A549 (cell line): ENCODE measurements at regions not wholly inside any gene's neighbourhood (a gene's known extent, or its start where the extent isn't known, plus 50 kb on each side); places are given as distances from the start of the nearest gene placed in this dataset.

Source experiments
- ATAC-seq, 2 experiments: fragments of 200-7000 bp in 1 of 2; fragments of >200 bp in 1 of 2; cut with Nextera tagmentation in 1 of 2; cut with Tn5 transposase in 1 of 2; 3 replicates each; pipeline versions ENCODE4 v1.8.0 to v1.9.1; 2018 to 2020; ENCODE audit warnings: mild to moderate bottlenecking in 1 of 2, moderate library complexity in 1 of 2
- CTCF ChIA-PET: fragments of 300-600 bp; sonication (Branson Sonifier 250); formaldehyde crosslinking; extraction: SDS; loops from one replicate; lab custom pipeline; 2021; ENCODE audit warnings: antibody characterized with exemption, inconsistent platforms; lab: Yijun Ruan, JAX
- POLR2A ChIA-PET: fragments of 350-600 bp; formaldehyde crosslinking; extraction: SDS; loops from one replicate; lab custom pipeline; 2021; ENCODE audit warnings: antibody characterized with exemption, inconsistent platforms; lab: Yijun Ruan, JAX
- DNase-seq, 2 experiments: peaks; one replicate each; pipeline versions ENCODE4 v3.0.0 to v3.0.0-alpha.2; 2011 to 2016; ENCODE audit warnings: low read depth in 1 of 2, low spot score in 1 of 2
- FAIRE-seq: peaks from 2 replicates; lab custom pipeline; 2011; peaks lifted over from hg19 to GRCh38; lab: Jason Lieb, UNC
- H3K27ac ChIP-seq, 2 experiments: fragments of >200 bp; sonication (Bioruptor Twin); formaldehyde crosslinking; 3 replicates each; pipeline ENCODE4 v1.5.1; 2016 to 2017
- H3K4me1 ChIP-seq: fragments of >200 bp; sonication (Bioruptor Twin); formaldehyde crosslinking; 3 replicates; pipeline ENCODE4 v1.6.1; 2016
- H3K4me2 ChIP-seq: fragments of >200 bp; sonication (Bioruptor Twin); formaldehyde crosslinking; 3 replicates; pipeline ENCODE4 v1.6.1; 2016
- H3K4me3 ChIP-seq: fragments of >200 bp; sonication (Bioruptor Twin); formaldehyde crosslinking; 3 replicates; pipeline ENCODE4 v1.5.1; 2016
- H3K9me3 ChIP-seq: fragments of >200 bp; sonication (Bioruptor Twin); formaldehyde crosslinking; 3 replicates; pipeline ENCODE4 v1.6.1; 2016
- CBX8 ChIP-seq: fragments of 200-600 bp; sonication (generic); IDR thresholded peaks from 2 replicates; pipeline ENCODE4 v1.6.1; 2016
- CEBPB ChIP-seq, 2 experiments: fragments of >200 bp in 1 of 2; sonication (Bioruptor Twin) in 1 of 2; formaldehyde crosslinking in 1 of 2; IDR thresholded peaks; 2 replicates each; pipeline ENCODE4 v1.6.1; 2012 to 2016
- CTCF ChIP-seq: fragments of >200 bp; sonication (Bioruptor Twin); formaldehyde crosslinking; IDR thresholded peaks from 3 replicates; pipeline ENCODE4 v1.5.1; 2016
- EHF ChIP-seq: fragments of 250-450 bp; sonication (Bioruptor Pico); IDR thresholded peaks from 2 replicates; pipeline ENCODE4 v1.5.0; 2020; ENCODE audit warnings: mild to moderate bottlenecking
- FOSB ChIP-seq: fragments of 250-450 bp; sonication (Bioruptor Pico); IDR thresholded peaks from 2 replicates; pipeline ENCODE4 v1.5.0; 2020; ENCODE audit warnings: mild to moderate bottlenecking, moderate library complexity
- FOSL2 ChIP-seq, 2 experiments: fragments of 450-650 bp in 1 of 2; fragments of >200 bp in 1 of 2; sonication (Bioruptor Twin) in 1 of 2; formaldehyde crosslinking; IDR thresholded peaks; 2 replicates each; pipeline versions ENCODE4 v1.5.0 to v1.6.1; 2016 to 2020; ENCODE audit warnings: mild to moderate bottlenecking in 1 of 2, moderate library complexity in 1 of 2
- GATA3 ChIP-seq: IDR thresholded peaks from 2 replicates; pipeline ENCODE4 v1.6.1; 2012; ENCODE audit warnings: borderline replicate concordance
- HDAC2 ChIP-seq: fragments of 200-600 bp; sonication (generic); IDR thresholded peaks from 2 replicates; pipeline ENCODE4 v1.6.1; 2016
- HES2 ChIP-seq: fragments of >200 bp; sonication (Bioruptor Twin); formaldehyde crosslinking; IDR thresholded peaks from 2 replicates; pipeline ENCODE4 v1.6.1; 2016
- HOXB5 ChIP-seq: fragments of 250-450 bp; sonication (Bioruptor Pico); IDR thresholded peaks from 2 replicates; pipeline ENCODE4 v1.5.0; 2020; ENCODE audit warnings: mild to moderate bottlenecking, moderate library complexity
- KDM1A ChIP-seq: fragments of 200-600 bp; sonication (generic); IDR thresholded peaks from 2 replicates; pipeline ENCODE4 v1.6.1; 2016; ENCODE audit warnings: low read depth, mild to moderate bottlenecking
- MAFK ChIP-seq: fragments of 450-650 bp; IDR thresholded peaks from 2 replicates; pipeline ENCODE4 v1.6.1; 2014; ENCODE audit not compliant: partially characterized antibody
- NFE2L2 ChIP-seq: fragments of 150-350 bp; conservative IDR thresholded peaks from 2 replicates; pipeline ENCODE4 v1.6.1; 2014; ENCODE audit warnings: low read length
- NR3C1 ChIP-seq: fragments of >200 bp; sonication (Bioruptor Twin); formaldehyde crosslinking; IDR thresholded peaks from 3 replicates; pipeline ENCODE4 v1.6.1; 2017
- PBX3 ChIP-seq: IDR thresholded peaks from 2 replicates; pipeline ENCODE4 v1.6.1; 2012
- RAD21 ChIP-seq, 2 experiments: fragments of >200 bp in 1 of 2; sonication (Bioruptor Twin) in 1 of 2; formaldehyde crosslinking in 1 of 2; IDR thresholded peaks in 1 of 2; conservative IDR thresholded peaks in 1 of 2; 2 replicates in 1 of 2; 3 replicates in 1 of 2; pipeline ENCODE4 v1.6.1; 2012 to 2018; ENCODE audit warnings: inconsistent platforms in 1 of 2
- REST ChIP-seq: fragments of 200-600 bp; sonication (generic); IDR thresholded peaks from 2 replicates; pipeline ENCODE4 v1.6.1; 2016; ENCODE audit warnings: antibody characterized with exemption, mild to moderate bottlenecking, moderate library complexity
- RNF2 ChIP-seq: fragments of 200-600 bp; sonication (generic); IDR thresholded peaks from 2 replicates; pipeline ENCODE4 v1.6.1; 2016; ENCODE audit warnings: low read depth, mild to moderate bottlenecking, antibody characterized with exemption, moderate library complexity, borderline replicate concordance
- SMC3 ChIP-seq: fragments of >200 bp; sonication (Bioruptor Twin); formaldehyde crosslinking; IDR thresholded peaks from 3 replicates; pipeline ENCODE4 v1.6.1; 2018; ENCODE audit warnings: inconsistent platforms
- USF2 ChIP-seq: fragments of 450-650 bp; IDR thresholded peaks from 2 replicates; pipeline ENCODE4 v1.6.1; 2014; ENCODE audit warnings: antibody characterized with exemption
- ZC3H11A ChIP-seq: fragments of 450-650 bp; IDR thresholded peaks from 2 replicates; pipeline ENCODE4 v1.6.1; 2014; ENCODE audit warnings: antibody characterized with exemption, mild to moderate bottlenecking
- ZNF302 ChIP-seq: fragments of 250-450 bp; sonication (Bioruptor Pico); IDR thresholded peaks from 2 replicates; pipeline ENCODE4 v1.9.0; 2021; ENCODE audit warnings: inconsistent platforms, mild to moderate bottlenecking, moderate library complexity
- whole genome bisulfite sequencing: methylation state at CpG from one replicate; pipeline ENCODE4 v1.1.6; 2017; ENCODE audit errors: missing lambda C conversion rate; 5-methylcytosine and 5-hydroxymethylcytosine counted together

GRCh38 chr4:74619931-74620702 lies 174.2 kb downstream of the BTC start (continued):
- TF ChIP-seq REST, result no peak

- POLR2A ChIA-PET, result no interaction called here
- DNase-seq (no peak), ATAC-seq (no peak), FAIRE-seq (no peak)
- TF ChIP-seq FOSL2 (IDR thresholded peaks at IDR 0.05) (no peak), FOSL2 (CRISPR knock-in tag; IDR thresholded peaks at IDR 0.05) (peak; percentile 30), FOSB (CRISPR knock-in tag) (0 out of 2 replicates have a peak, but pooled peaks have one; percentile 24), RNF2 (no peak), CEBPB (IDR thresholded peaks at IDR 0.05) (peak in 1 of 2 experiments; percentile 39; a peak in 1 of 4 replicates), GATA3 (peak; percentile 70; the same call in 1 of the 2 replicates)
- CTCF ChIA-PET, result interaction anchor here (1.6 to 3.4 kb wide), 4 partner anchors 49 to 301 kb away, joined by 3 to 21 read pairs (median 16); no protein-coding TSS in a partner anchor
- Histone ChIP-seq H3K27ac (peak overlapping the region; percentile 91 to 96; a peak in 5 of 6 replicates), H3K9me3 (0 out of 3 replicates have a peak, but pooled peaks cover 7% of the 10 kb centered on the region), H3K4me3 (no peak overlapping the region), H3K4me1 (peaks cover 90% of the 10 kb centered on the region), H3K4me2 (peak overlapping the region; percentile 70)
Measured at GRCh38 chr4:74621616-74622015, 172.7 kb downstream of the BTC start.

GRCh38 chr4:74623041-74623440 lies 171.3 kb downstream of the BTC start:
- no peak overlapping the region for H3K4me3 ChIP-seq
- peaks cover 94% of the 10 kb centered on the region for H3K4me1 ChIP-seq
- 1% methylated on average over 3 of the region's 3 CpGs for WGBS
- peak overlapping the region; percentile 89 to 96 for H3K27ac ChIP-seq
- no peak for FAIRE-seq
- peak; percentile 89 to 90 for TF ChIP-seq RAD21 (conservative IDR thresholded peaks at IDR 0.05 in 1 of 2, IDR thresholded peaks at IDR 0.05 in 1 of 2)
- TF ChIP-seq REST, result no peak
- TF ChIP-seq HOXB5 (CRISPR knock-in tag), result 0 out of 2 replicates have a peak, but pooled peaks have one; percentile 32
- TF ChIP-seq CTCF, result peak; percentile 72
- no peak for TF ChIP-seq PBX3
- no peak for TF ChIP-seq CBX8
- TF ChIP-seq SMC3, result peak; percentile 87
- TF ChIP-seq NFE2L2, result no peak
- TF ChIP-seq NR3C1, result no peak
- TF ChIP-seq EHF, result no peak
- peak; percentile 25 for TF ChIP-seq MAFK
- TF ChIP-seq HDAC2, result no peak
- no peak for TF ChIP-seq ZC3H11A
- no peak for TF ChIP-seq KDM1A
- no peak for TF ChIP-seq RNF2
- no peak for TF ChIP-seq ZNF302 (CRISPR knock-in tag)
- no peak for TF ChIP-seq USF2
- TF ChIP-seq HES2, result no peak
- DNase-seq, result peak; percentile 33 to 88
- H3K4me2 ChIP-seq, result peak overlapping the region; percentile 70
- POLR2A ChIA-PET, result interaction anchor here (0.9 to 1.9 kb wide), 4 partner anchors 165 to 258 kb away, joined by 3 to 8 read pairs (median 4); partner anchors contain the start of gene EREG
- CTCF ChIA-PET, result interaction anchor here (0.6 to 3.9 kb wide), 26 partner anchors 10 to 304 kb away, joined by 3 to 29 read pairs (median 3); no protein-coding TSS in a partner anchor
- no peaks in the 10 kb centered on the region for H3K9me3 ChIP-seq
- ATAC-seq, result peak; percentile 45 to 49; a peak in 3 of 6 replicates
